HG03039 (cell line): ENCODE measurements at regions not wholly inside any gene's neighbourhood (a gene's known extent, or its start where the extent isn't known, plus 50 kb on each side); places are given as distances from the start of the nearest gene placed in this dataset.

Experiments
- ATAC-seq: cut with Tn5 transposase; IDR thresholded peaks from one replicate; pipeline ENCODE4 v1.9.1; 2021; ENCODE audit warnings: mild to moderate bottlenecking, moderate library complexity; ENCODE audit not compliant: unreplicated experiment

DNA sequence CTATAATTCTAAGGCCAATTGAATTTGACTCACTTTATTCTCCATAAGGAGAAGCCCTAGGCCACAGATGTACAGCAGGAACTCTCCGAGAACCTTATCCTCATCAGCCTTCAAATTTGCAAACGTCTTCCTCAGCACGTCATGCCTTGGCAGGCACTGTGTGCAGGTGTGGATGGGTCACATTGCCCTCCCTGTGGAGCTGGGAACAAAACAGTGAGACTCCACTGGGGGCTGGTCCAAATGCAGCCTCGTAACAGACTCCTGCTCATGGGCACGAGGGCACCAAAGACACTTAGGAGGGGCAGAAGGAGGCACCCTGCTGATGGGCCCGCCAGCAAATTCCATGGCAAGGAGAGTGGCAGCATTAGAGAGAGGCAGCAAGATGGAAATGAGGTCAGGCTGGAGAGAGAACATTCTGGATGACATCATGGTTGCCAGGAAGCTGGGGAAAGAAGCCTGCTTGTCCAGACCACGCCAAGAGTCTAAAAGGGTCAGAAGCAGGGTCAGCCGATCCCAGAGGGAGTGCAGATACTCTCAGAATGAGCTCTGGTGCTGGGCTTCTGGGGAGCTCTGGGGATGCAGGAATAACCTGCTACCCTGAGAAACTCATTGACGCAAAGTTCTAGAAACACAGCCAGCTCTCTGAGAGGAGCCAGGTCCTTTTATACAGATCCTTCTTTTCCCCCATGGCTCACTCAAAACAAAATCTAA is 242.2 kb downstream of the B3GLCT start:
- ATAC-seq: no peak

- no peak for ATAC-seq
These were observed 242.8 kb downstream of the B3GLCT start for GRCh38 chr13:31442571-31442970.

DNA sequence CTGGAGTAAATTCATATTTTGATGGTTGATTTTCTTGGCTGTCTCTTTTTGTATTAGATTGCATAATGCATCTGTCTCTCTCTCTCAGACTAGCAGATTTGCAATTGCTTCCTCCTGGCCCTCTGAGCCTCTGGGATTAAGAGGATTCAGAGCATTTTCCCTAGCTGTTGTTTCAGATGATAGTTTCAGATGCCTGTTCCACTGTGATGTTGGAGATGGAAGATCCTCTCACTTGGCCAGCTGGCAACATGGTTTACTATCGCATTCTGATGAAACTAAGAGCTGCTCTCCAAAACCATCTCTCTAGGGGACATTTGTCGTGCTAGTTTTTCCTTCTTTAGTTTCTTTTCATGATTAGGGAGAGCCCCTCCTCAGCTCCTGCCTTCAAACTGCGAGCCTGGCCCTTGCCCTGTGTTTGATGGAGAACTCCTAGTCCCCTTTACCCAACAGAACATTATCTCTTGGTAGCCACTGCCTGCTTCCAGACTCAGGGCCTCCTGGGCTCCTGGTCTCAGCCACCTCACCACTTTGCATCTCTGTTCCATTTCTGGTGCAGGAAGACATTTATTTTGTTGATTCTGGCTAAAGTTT is 244.6 kb downstream of the B3GLCT start:
- no peak for ATAC-seq

DNA sequence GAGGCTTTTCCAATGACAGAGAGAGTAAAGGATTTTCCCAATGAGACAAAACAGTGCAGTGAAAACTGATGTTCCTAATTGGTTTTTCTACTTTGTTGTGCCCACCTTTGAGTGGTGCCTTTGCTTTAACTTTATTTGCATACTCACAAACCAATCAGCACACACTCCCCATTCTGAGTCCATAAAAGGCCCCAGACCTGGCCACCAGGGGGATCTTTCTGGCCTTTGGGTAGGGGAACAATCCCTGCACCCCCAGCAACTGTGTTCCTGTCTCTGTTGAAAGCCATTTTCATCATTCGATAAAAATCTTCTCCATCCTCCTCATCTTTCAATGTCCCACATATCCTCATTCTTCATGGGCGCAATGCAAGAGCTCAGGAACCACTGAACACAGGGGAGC is 252.8 kb downstream of the B3GLCT start:
- no peak for ATAC-seq

DNA sequence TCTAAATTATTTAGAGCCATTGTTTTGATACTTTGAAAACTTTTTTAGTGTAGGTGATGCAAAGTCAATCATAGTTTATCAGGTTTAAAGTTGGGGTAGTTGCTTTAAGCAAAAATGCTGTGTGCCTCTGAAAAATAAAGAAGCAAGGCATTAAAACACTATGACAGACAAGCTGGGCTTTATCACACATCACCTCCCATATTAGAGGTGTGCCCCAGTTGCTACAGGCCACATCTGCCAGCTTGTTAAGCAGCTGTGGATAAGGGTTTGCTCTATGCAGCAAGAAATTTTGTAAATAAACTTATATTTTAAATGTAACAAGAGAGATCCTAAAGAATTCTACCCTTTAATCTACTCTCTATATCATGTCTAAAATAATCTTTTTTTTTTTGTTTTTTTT is 255.8 kb downstream of the B3GLCT start:
- no peak for ATAC-seq

DNA sequence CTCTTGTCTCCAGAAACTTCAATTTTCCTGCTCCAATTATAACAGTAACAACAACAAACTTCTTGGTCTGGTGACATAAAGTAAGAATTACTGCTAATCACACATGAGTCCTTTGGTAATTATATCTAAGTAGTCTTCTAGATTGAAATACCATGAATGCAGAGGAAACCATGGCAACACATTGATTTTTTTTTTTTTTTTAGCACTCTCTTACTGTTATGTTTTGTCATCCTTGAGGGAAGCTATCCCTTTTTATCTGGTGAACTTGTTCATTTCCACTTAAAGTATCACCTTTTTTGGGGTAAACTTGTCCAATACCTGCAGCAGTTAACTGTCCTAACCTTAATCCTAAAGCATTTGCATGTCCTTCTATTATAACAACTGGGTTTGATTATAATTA is 256.3 kb downstream of the B3GLCT start:
- ATAC-seq: no peak

DNA sequence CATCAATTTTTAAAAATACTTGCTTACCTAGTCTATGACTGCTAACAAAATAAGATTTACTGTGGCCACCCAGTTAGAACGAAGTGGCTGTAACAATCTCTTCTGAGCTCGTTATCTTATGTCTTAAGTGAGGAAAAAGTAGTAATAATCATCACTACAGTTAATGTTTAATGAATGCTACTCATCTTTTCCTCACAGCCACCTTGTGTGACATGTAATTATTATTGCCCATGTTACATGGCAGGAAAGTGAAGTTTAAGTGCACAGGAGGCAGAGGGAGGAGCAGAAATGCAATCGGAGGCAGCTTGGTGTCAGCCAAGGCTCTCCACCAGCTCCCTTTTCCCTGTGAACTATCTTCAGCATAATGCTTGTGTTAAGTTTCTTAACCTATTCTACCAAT is 260.3 kb downstream of the B3GLCT start:
- no peak for ATAC-seq

DNA sequence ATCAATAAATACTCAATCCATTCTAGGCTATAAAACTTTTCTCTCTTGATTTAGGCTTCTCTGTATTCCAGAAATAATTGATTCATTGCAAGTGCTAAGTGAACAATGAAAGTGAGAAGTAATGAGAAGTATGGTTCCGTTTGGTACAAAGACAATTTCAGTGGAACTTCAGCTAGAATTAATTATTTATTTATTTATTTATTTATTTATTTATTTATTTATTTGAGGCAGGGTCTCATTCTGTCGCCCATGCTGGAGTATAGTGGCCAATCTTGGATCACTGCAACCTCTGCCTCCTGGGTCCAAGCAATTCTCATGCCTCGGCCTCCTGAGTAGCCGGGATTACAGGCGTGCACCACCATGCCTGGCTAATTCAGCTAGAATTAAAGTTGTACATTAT is 262.1 kb downstream of the B3GLCT start:
- no peak for ATAC-seq

GRCh38 chr13:31462766-31463165 is 263.0 kb downstream of the B3GLCT start:
- ATAC-seq: no peak

DNA sequence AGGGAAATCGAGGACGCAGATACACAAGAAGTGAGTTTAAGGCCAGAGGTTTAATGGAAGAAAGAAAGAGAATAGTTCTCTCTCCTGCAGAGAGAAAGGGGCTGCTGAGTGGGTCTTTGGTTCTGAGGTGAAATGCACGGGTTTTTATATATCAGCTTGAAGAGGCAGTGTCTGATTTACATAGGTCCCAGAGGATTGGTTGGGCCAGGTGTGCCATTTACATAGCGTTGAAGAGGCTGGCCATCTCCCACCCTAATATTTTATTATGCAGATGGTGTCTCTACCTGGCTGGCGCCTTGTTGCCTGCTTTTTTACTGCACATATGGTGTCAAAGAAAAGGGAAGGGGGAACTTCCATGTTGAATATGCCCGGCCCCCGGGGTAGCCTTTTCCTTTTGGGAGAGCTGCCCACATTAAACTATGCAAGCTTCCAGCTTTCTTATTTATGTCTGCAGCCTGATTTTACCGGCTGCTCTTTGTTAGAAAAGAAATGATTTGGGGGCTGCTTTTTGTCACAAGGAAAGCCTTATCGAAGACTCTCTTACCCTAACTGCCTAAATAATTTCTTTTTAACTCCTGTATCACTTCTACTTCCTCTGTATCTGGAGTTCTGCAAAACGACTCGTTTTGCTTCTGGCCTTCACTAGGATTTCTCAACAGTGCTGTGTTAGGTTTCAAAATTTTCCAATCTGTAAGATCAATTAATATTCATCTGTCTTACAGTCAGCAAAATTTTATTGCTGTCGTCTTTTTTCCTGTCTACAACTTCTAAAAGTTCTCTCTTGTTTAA is 268.5 kb downstream of the B3GLCT start:
- ATAC-seq: no peak

GRCh38 chr13:31469377-31469776 is 269.6 kb downstream of the B3GLCT start:
- ATAC-seq: no peak

DNA sequence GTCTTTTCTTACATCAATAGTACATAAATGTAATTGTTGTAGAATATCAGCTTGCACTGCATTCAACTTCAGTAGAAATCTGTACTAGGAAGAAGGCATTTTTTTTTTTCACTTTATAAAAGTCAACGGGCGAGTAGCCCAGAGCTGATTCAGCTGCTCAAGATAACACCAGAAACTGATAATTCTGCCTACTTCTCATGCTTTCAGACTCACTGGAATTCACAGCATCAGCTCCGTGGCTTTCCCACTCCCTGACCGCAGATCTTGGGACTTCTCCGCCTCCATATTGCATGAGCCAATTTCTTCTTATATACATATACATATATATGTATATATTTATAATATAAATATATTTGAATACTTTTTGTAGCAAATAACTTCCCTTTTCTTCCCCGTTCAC is 263.1 kb upstream of the RXFP2 start:
- ATAC-seq: no peak

DNA sequence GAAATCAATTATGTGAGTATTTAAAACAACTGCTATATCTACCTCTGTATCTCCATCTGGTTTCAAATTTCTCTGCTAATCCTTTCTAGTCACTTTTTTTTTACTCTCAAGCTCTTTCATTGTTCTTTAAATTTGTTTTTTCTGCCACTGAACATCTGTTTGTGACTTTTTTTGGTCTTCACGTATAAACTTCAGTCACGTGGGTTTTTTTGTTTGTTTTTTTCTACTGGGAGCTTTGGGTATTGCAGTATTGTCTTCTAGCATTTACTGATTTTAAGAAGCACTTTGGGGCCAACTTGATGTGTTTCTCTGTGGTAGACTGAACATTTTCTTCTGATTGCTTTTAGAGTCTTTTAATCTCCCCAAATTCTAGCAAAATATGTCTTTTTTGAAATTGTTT is 262.6 kb upstream of the RXFP2 start:
- ATAC-seq: no peak

- ATAC-seq: no peak
These were observed 261.4 kb upstream of the RXFP2 start for GRCh38 chr13:31477961-31478360.

DNA sequence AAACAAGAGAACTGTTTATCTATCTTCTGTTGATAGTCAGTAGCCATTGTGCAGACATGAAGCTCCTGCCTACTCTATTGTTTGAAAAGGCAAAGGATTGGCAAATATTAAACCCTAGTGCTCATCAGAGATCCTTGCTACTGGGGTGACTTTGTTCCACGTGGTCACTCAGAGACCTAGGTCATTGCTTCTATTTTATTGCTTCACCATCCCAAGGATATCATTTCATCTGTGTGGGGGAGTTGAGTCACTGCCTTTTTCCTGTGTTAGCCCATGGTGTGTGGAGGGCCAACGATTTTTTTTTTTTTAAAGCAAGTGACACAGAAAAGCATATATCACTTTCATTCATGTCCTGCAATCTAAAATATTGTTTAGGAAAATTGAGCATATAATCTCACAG is 254.1 kb upstream of the RXFP2 start:
- no peak for ATAC-seq

- no peak for ATAC-seq
These were observed 253.7 kb upstream of the RXFP2 start for GRCh38 chr13:31485651-31486051.

DNA sequence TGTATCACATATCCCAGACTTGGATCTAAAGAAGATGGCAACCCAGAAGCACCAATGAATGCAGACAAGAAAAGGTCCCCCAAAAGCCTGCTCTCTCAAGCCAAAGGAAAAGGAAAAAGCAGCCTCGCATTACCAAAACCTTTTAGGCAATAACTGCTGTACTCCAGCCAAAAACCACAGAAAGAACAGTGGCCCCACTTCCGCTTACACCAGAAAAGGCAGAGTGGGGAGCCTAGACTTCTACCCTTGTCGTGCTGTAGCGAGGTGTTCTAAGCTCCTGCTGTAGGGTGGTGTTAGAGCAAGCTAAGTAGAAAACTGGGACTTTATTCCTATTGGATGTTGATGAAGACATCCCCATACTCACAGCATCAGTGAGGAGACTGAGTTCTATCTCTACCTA is 244.0 kb upstream of the RXFP2 start:
- no peak for ATAC-seq

DNA sequence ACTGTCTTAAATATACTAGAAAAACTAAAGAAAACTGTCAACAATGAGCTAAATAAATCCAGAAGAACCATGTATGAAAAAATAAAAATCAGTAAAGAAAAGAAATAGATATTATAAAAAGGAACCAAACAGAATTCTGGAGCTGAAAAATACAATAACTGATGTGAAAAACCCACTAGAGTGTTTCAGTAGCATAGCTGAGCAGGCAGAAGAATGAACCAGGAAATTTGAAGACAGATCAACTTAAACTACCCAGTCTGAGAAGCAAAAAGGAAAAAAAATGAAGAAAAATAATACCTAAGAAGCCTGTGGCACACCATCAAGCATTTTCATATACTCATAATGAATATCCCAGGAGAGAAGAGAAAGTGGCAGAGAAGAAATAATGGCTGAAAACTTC is 240.1 kb upstream of the RXFP2 start:
- ATAC-seq: no peak

DNA sequence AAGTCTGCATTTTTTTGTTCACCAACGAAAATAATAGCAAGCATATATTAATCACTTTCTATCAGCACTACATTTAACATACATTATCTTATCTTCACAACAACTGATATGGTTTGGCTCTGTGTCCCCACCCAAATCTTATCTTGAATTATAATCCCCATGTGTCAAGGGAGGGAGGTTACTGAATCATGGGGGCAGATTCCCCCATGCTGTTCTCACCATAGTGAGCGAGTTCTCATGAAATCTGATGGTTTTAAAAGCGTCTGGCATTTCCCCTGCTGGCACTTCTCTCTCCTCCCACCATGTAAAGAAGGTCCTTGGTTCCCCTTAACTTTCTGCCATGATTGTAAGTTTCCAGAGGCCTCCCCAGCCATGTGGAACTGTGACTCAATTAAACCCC is 235.7 kb upstream of the RXFP2 start:
- no peak for ATAC-seq

DNA sequence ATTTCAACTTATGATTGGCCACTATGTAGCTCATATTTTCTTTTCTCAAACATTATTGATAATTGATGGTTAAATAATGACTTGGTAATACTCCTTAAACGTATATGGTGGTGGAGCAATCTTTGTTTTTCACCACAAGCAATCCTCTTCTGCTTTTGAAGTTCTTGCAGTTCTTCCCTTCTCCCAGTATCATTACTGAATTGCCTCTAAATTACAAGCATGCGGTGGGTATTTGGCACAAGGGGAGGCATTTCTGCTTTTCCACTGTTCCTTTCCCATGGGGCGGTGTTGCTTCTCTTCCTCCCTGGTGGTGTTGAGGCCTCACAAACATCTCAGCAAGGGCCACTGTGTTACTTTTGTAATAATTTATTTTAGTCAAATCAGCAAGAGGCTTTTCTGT is 234.4 kb upstream of the RXFP2 start:
- no peak for ATAC-seq

GRCh38 chr13:31512331-31512730 is 227.0 kb upstream of the RXFP2 start:
- no peak for ATAC-seq

GRCh38 chr13:31514932-31515331 is 224.4 kb upstream of the RXFP2 start:
- no peak for ATAC-seq
